ENCODE measurements at regions not wholly inside any gene's neighbourhood (a gene's known extent, or its start where the extent isn't known, plus 50 kb on each side); places are given as distances from the start of the nearest gene placed in this dataset.

DNA sequence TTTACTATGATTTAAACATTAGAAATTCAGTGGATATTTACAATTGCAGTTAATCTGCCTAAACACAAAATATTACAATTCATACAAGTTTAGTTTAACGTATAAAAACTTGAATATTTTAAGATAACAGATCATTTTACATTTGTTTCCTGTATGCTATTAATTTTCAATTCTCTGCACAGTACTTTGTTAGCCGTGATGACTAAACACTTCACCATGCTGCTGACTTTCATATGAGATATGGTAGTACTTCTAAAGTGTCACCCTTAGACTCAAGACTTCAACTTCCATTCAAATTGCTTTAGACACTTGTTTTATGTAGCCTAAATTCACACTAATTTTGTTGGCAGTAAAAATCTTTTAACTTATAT lies 1646.4 kb upstream of the ADGRL3 start:
- TF ChIP-seq CTCF (IDR thresholded peaks at IDR 0.05) (no peak), EP300 (IDR thresholded peaks at IDR 0.05) (no peak), POLR2AphosphoS5 (IDR thresholded peaks at IDR 0.05) (no peak)
